ENCODE measurements at regions not wholly inside any gene's neighbourhood (a gene's known extent, or its start where the extent isn't known, plus 50 kb on each side); places are given as distances from the start of the nearest gene placed in this dataset.

DNA sequence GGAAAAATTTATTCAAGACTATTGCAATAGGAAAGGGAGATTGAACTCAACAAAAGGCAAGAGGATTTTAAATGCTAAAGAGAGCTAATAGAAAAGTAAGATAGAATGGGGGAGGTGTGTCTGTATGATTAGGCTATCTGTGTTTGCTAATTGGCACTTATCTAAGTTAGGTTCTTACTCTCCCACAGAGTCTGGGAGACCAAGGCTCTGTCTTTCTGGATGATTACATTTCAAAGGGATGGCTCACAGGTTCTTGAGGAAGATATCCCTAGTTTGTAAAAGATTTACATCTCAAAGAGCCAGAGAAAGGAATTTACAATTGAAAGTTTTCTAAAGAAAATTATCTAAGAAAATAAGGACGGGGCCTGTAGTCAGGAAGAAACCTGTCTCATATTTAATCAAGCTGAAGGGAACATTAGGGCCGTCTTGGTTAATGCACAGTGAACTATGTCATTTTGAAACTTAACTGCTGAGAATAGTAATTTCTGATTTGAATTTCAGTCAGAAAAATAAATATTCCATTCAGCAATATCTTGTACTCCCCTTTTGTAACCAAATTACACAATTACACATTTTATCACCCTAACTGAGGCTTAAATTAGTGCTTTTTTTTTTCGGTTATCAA, 75.8 kb downstream of the MAGEB10 start:
- H3K23ac ChIP-seq (ENCODE audit: insufficient read length), result no peak overlapping the region
- H3K14ac ChIP-seq (ENCODE audit: insufficient read length), result no peak overlapping the region
- ChIA-PET CTCF (ENCODE audit: partially characterized antibody) (no interaction called here), POLR2A (ENCODE audit: partially characterized antibody) (no interaction called here)
- H3K4ac ChIP-seq (replicated peaks; ENCODE audit: insufficient read length, low read depth, low read length), result no peak overlapping the region
- H4K8ac ChIP-seq (ENCODE audit: extremely low read depth, insufficient read depth, low read length), result no peak overlapping the region
- H3K9me3 ChIP-seq (ENCODE audit: insufficient read depth in 2 of 2, low read depth in 1 of 2, low read length in 1 of 2), result no peaks in the 10 kb centered on the region
- TF ChIP-seq CBX5 (IDR thresholded peaks at IDR 0.05; ENCODE audit: low read depth, low read length) (no peak), SAP30 (IDR thresholded peaks at IDR 0.05; ENCODE audit: insufficient read depth, insufficient replicate concordance, low read length) (no peak), RAD21 (IDR thresholded peaks at IDR 0.05 in 1 of 2, conservative IDR thresholded peaks at IDR 0.05 in 1 of 2; ENCODE audit: low read depth in 2 of 2, low read length in 2 of 2) (no peak), SP2 (IDR thresholded peaks at IDR 0.05; ENCODE audit: low read length) (no peak), SIRT6 (IDR thresholded peaks at IDR 0.05; ENCODE audit: low read length) (no peak), ASH2L (IDR thresholded peaks at IDR 0.05; ENCODE audit: low read length) (no peak), FOSL1 (IDR thresholded peaks at IDR 0.05; ENCODE audit: insufficient read depth, low read depth, low read length) (no peak), USF2 (IDR thresholded peaks at IDR 0.05; ENCODE audit: low read length) (no peak)
- no peak overlapping the region for H3K9ac ChIP-seq (replicated peaks in 1 of 4; ENCODE audit: extremely low read depth in 1 of 4, low read depth in 3 of 4, low read length in 3 of 4)
- no peaks in the 10 kb centered on the region for H3K23me2 ChIP-seq (ENCODE audit: low read depth, low read length)
- H2AFZ ChIP-seq (ENCODE audit: low read length), result no peak overlapping the region
- H3K56ac ChIP-seq (replicated peaks; ENCODE audit: insufficient read length, low read depth, low read length), result no peak overlapping the region
- H2BK15ac ChIP-seq (ENCODE audit: low read length), result no peak overlapping the region
- no peak overlapping the region for H2AK5ac ChIP-seq (ENCODE audit: low read depth, low read length)
- H4K91ac ChIP-seq (replicated peaks; ENCODE audit: insufficient read length, low read length), result no peak overlapping the region
- H3K4me2 ChIP-seq (ENCODE audit: insufficient read depth in 1 of 2, low read depth in 2 of 2, low read length in 2 of 2), result no peak overlapping the region
- peaks cover 3 to 10% (median 7%) of the 10 kb centered on the region in 4 experiments; a peak in 5 of 7 replicates for H3K27me3 ChIP-seq (replicated peaks in 1 of 4; ENCODE audit: control insufficient read depth in 3 of 4, extremely low read depth in 1 of 4, insufficient read depth in 3 of 4, low read length in 3 of 4)
- H2BK5ac ChIP-seq (ENCODE audit: low read depth, low read length), result no peak overlapping the region
- H3K79me2 ChIP-seq (ENCODE audit: control insufficient read depth in 1 of 2, insufficient read depth in 2 of 2, low read length in 2 of 2), result no peaks in the 10 kb centered on the region
- H2BK20ac ChIP-seq (ENCODE audit: low read length), result no peak overlapping the region
- no peaks in the 10 kb centered on the region for H3K79me1 ChIP-seq (ENCODE audit: low read depth, low read length)
- H4K20me1 ChIP-seq (replicated peaks in 1 of 2; ENCODE audit: control insufficient read depth in 1 of 2, insufficient read depth in 2 of 2, low read length in 2 of 2), result no peaks in the 10 kb centered on the region
- no peak overlapping the region for H3K18ac ChIP-seq (ENCODE audit: extremely low read depth, low read length)
- no peak overlapping the region for H2BK12ac ChIP-seq (ENCODE audit: low read depth, low read length)
- H3K36me3 ChIP-seq (ENCODE audit: control insufficient read depth in 2 of 4, insufficient read depth in 4 of 4, low read length in 3 of 4), result no peaks in the 10 kb centered on the region
- H4K5ac ChIP-seq (ENCODE audit: insufficient read length, low read depth, low read length), result no peak overlapping the region
- no peak overlapping the region for H3K27ac ChIP-seq (ENCODE audit: low read depth, low read length)
- 44% methylated on average over 3 of the region's 3 CpGs; no CpG with 5 or more reads in 1 of the 2 experiments for WGBS, 2 experiments (ENCODE audit: extremely low coverage in 1 of 2, insufficient coverage in 1 of 2, insufficient read length in 1 of 2, insufficient replicate concordance in 2 of 2, low coverage in 1 of 2, low lambda C conversion rate in 2 of 2, missing lambda C conversion rate in 1 of 2)
- no peak for FAIRE-seq
- H3K4me1 ChIP-seq (replicated peaks in 1 of 4; ENCODE audit: control insufficient read depth in 3 of 4, insufficient read depth in 4 of 4, low read length in 3 of 4), result no peaks in the 10 kb centered on the region
- no peak overlapping the region for H3K4me3 ChIP-seq (ENCODE audit: extremely low read depth in 1 of 4, insufficient read depth in 2 of 4, low read depth in 3 of 4, low read length in 4 of 4)
- DNase-seq (ENCODE audit: low read depth in 1 of 2, low spot score in 2 of 2), result no peak
- no peak overlapping the region for H2BK120ac ChIP-seq (replicated peaks; ENCODE audit: low read depth, low read length)

Measured in H1 (cell line).